HEK293 (cell line): ENCODE measurements at regions not wholly inside any gene's neighbourhood (a gene's known extent, or its start where the extent isn't known, plus 50 kb on each side); places are given as distances from the start of the nearest gene placed in this dataset.

Experiments used
- CTCF ChIA-PET: fragments of 350-600 bp; formaldehyde crosslinking; extraction: SDS; loops from one replicate; lab custom pipeline; 2021; ENCODE audit warnings: antibody characterized with exemption; lab: Yijun Ruan, JAX
- POLR2A ChIA-PET: fragments of 300-600 bp; formaldehyde crosslinking; extraction: SDS; loops from one replicate; lab custom pipeline; 2020; ENCODE audit warnings: antibody characterized with exemption, inconsistent platforms; lab: Yijun Ruan, JAX
- H3K27ac ChIP-seq: fragments of 200-500 bp; sonication (Bioruptor generic); 2 replicates; pipeline ENCODE4 v1.5.1; 2014; ENCODE audit warnings: low read depth, low read length, control low read depth, inconsistent platforms; ENCODE audit errors: extremely low read depth
- H3K36me3 ChIP-seq, 2 experiments: fragments of 200-500 bp in 1 of 2; sonication (Bioruptor generic) in 1 of 2; 1 replicate in 1 of 2; 2 replicates in 1 of 2; pipeline ENCODE4 v1.5.1; 2014 to 2017; ENCODE audit warnings: inconsistent platforms in 2 of 2, low read length in 2 of 2; ENCODE audit not compliant: control insufficient read depth in 2 of 2, insufficient read depth in 1 of 2
- H3K4me1 ChIP-seq: fragments of 200-500 bp; sonication (Bioruptor generic); 2 replicates; pipeline ENCODE4 v1.5.1; 2014; ENCODE audit warnings: mild to moderate bottlenecking, low read length, inconsistent platforms; ENCODE audit not compliant: control insufficient read depth, insufficient read depth
- H3K4me3 ChIP-seq: 2 replicates; pipeline ENCODE4 v1.5.1; 2011; ENCODE audit warnings: low read depth, mild to moderate bottlenecking, control low read depth, low read length, moderate library complexity
- H3K9me3 ChIP-seq: fragments of 200-500 bp; sonication (Bioruptor generic); 2 replicates; pipeline ENCODE4 v1.5.1; 2014; ENCODE audit warnings: low read depth, low read length, inconsistent platforms; ENCODE audit not compliant: control insufficient read depth, insufficient read depth
- CTCF ChIP-seq: fragments of 450-650 bp; formaldehyde crosslinking; IDR thresholded peaks from 2 replicates; pipeline ENCODE4 v1.5.1; 2016; ENCODE audit warnings: missing biosample characterization, missing genetic modification characterization
- ELK4 ChIP-seq: IDR thresholded peaks from 2 replicates; pipeline ENCODE4 v1.6.1; 2011; ENCODE audit warnings: mild to moderate bottlenecking, low read depth, low read length, borderline replicate concordance
- IKZF3 ChIP-seq: fragments of 450-650 bp; IDR thresholded peaks from 2 replicates; pipeline ENCODE4 v1.5.0; 2018; ENCODE audit warnings: missing biosample characterization, mild to moderate bottlenecking, missing genetic modification characterization, moderate library complexity
- KLF16 ChIP-seq: fragments of 450-650 bp; formaldehyde crosslinking; IDR thresholded peaks from 2 replicates; pipeline ENCODE4 v1.5.1; 2017; ENCODE audit warnings: missing biosample characterization, missing genetic modification characterization
- KLF9 ChIP-seq: fragments of 450-650 bp; formaldehyde crosslinking; IDR thresholded peaks from 2 replicates; pipeline ENCODE4 v1.5.1; 2016; ENCODE audit warnings: missing biosample characterization, missing genetic modification characterization, low read depth
- SALL2 ChIP-seq: fragments of 450-650 bp; formaldehyde crosslinking; IDR thresholded peaks from 2 replicates; pipeline ENCODE4 v1.5.0; 2017; ENCODE audit warnings: missing biosample characterization, mild to moderate bottlenecking, missing genetic modification characterization, borderline replicate concordance
- ZFHX2 ChIP-seq: fragments of 450-650 bp; formaldehyde crosslinking; conservative IDR thresholded peaks from 2 replicates; pipeline ENCODE4 v1.5.1; 2016; ENCODE audit warnings: missing biosample characterization, missing genetic modification characterization
- ZNF2 ChIP-seq: fragments of 450-650 bp; formaldehyde crosslinking; IDR thresholded peaks from 2 replicates; pipeline ENCODE4 v1.5.1; 2016; ENCODE audit warnings: missing biosample characterization, missing genetic modification characterization
- ZNF202 ChIP-seq: fragments of 450-650 bp; formaldehyde crosslinking; IDR thresholded peaks from 2 replicates; pipeline ENCODE4 v1.5.1; 2016; ENCODE audit warnings: missing biosample characterization, missing genetic modification characterization, borderline replicate concordance
- ZNF24 ChIP-seq: fragments of 450-650 bp; formaldehyde crosslinking; IDR thresholded peaks from 2 replicates; pipeline ENCODE4 v1.5.1; 2016; ENCODE audit warnings: missing biosample characterization, missing genetic modification characterization
- ZNF280D ChIP-seq: fragments of 450-650 bp; formaldehyde crosslinking; IDR thresholded peaks from 2 replicates; pipeline ENCODE4 v1.5.1; 2016; ENCODE audit warnings: missing biosample characterization, missing genetic modification characterization
- ZNF335 ChIP-seq: fragments of 450-650 bp; formaldehyde crosslinking; conservative IDR thresholded peaks from 2 replicates; pipeline ENCODE4 v1.5.1; 2016; ENCODE audit warnings: missing biosample characterization, missing genetic modification characterization
- ZNF354C ChIP-seq: fragments of 450-650 bp; formaldehyde crosslinking; IDR thresholded peaks from 2 replicates; pipeline ENCODE4 v1.5.1; 2016; ENCODE audit warnings: missing biosample characterization, missing genetic modification characterization, low read depth, borderline replicate concordance
- ZNF404 ChIP-seq: fragments of 450-650 bp; formaldehyde crosslinking; IDR thresholded peaks from 2 replicates; pipeline ENCODE4 v1.5.1; 2017; ENCODE audit warnings: missing biosample characterization, missing genetic modification characterization
- ZNF433 ChIP-seq: fragments of 450-650 bp; formaldehyde crosslinking; IDR thresholded peaks from 2 replicates; pipeline ENCODE4 v1.5.1; 2016; ENCODE audit warnings: missing biosample characterization, missing genetic modification characterization, low read depth
- ZNF639 ChIP-seq: fragments of 450-650 bp; formaldehyde crosslinking; IDR thresholded peaks from 2 replicates; pipeline ENCODE4 v1.5.1; 2016; ENCODE audit warnings: missing biosample characterization, missing genetic modification characterization
- ZNF654 ChIP-seq: fragments of 450-650 bp; formaldehyde crosslinking; IDR thresholded peaks from 2 replicates; pipeline ENCODE4 v1.5.1; 2016; ENCODE audit warnings: low read depth, missing biosample characterization, missing genetic modification characterization
- ZNF658 ChIP-seq: fragments of 450-650 bp; formaldehyde crosslinking; IDR thresholded peaks from 2 replicates; pipeline ENCODE4; 2016; ENCODE audit warnings: missing biosample characterization, missing genetic modification characterization
- ZNF664 ChIP-seq: fragments of 450-650 bp; formaldehyde crosslinking; IDR thresholded peaks from 2 replicates; pipeline ENCODE4 v1.5.1; 2016; ENCODE audit warnings: missing biosample characterization, missing genetic modification characterization
- ZNF677 ChIP-seq: fragments of 450-650 bp; IDR thresholded peaks from 2 replicates; pipeline ENCODE4 v1.5.0; 2018; ENCODE audit warnings: missing biosample characterization, mild to moderate bottlenecking, missing genetic modification characterization, moderate library complexity
- ZNF791 ChIP-seq: fragments of 450-650 bp; formaldehyde crosslinking; IDR thresholded peaks from 2 replicates; pipeline ENCODE4 v1.5.1; 2016; ENCODE audit warnings: missing biosample characterization, missing genetic modification characterization
- ZNF830 ChIP-seq: fragments of 450-650 bp; IDR thresholded peaks from 2 replicates; pipeline ENCODE4 v1.5.0; 2018; ENCODE audit warnings: missing biosample characterization, missing genetic modification characterization, low read depth, mild to moderate bottlenecking, moderate library complexity
- ZSCAN4 ChIP-seq: fragments of 450-650 bp; formaldehyde crosslinking; IDR thresholded peaks from 2 replicates; pipeline ENCODE4 v1.5.1; 2017; ENCODE audit warnings: missing biosample characterization, missing genetic modification characterization

- CTCF ChIA-PET = no interaction called here
Observed at GRCh38 chr9:36521148-36521547, 51.5 kb upstream of the MELK start.

GRCh38 chr9:36517131-36517530, 55.6 kb upstream of the MELK start:
- TF ChIP-seq KLF16 (tag by site-specific recombination) (no peak), ZNF354C (tag by site-specific recombination) (no peak), ZFHX2 (tag by site-specific recombination) (no peak), SALL2 (tag by site-specific recombination) (no peak), ZSCAN4 (no peak)
- TF ChIP-seq, all 188 proteins: peak for 0
- H3K27ac ChIP-seq = no peak overlapping the region
- ChIA-PET POLR2A (interaction anchor here (1.5 kb wide), 1 partner anchor 29 kb away, joined by 3 read pairs; no protein-coding TSS in a partner anchor), CTCF (interaction anchor here (0.6 to 0.7 kb wide), 3 partner anchors 36 to 469 kb away, joined by 3 read pairs; no protein-coding TSS in a partner anchor)
- H3K36me3 ChIP-seq = no peaks in the 10 kb centered on the region
- H3K4me3 ChIP-seq = no peak overlapping the region
- H3K4me1 ChIP-seq = no peaks in the 10 kb centered on the region
- H3K9me3 ChIP-seq = no peaks in the 10 kb centered on the region

More at GRCh38 chr9:36521148-36521547, 51.5 kb upstream of the MELK start:
- Histone ChIP-seq H3K9me3 (no peaks in the 10 kb centered on the region), H3K4me3 (no peak overlapping the region), H3K36me3 (no peaks in the 10 kb centered on the region)
- POLR2A ChIA-PET = no interaction called here
- TF ChIP-seq ZNF280D (tag by site-specific recombination) = no peak
- no peak for TF ChIP-seq IKZF3 (tag by site-specific recombination)
- TF ChIP-seq ZNF791 (tag by site-specific recombination) = no peak
- TF ChIP-seq ZNF335 (tag by site-specific recombination) = no peak
- TF ChIP-seq CTCF (tag by site-specific recombination) = no peak
- TF ChIP-seq ZNF654 (tag by site-specific recombination) = no peak
- TF ChIP-seq ZNF404 (tag by site-specific recombination) = no peak
- no peak for TF ChIP-seq ZNF830
- no peak for TF ChIP-seq ZNF677 (tag by site-specific recombination)
- TF ChIP-seq, all 188 proteins: peak for 0
- Histone ChIP-seq H3K4me1 (no peaks in the 10 kb centered on the region), H3K27ac (no peak overlapping the region)

- CTCF ChIA-PET = interaction anchor here (0.7 to 0.9 kb wide), 2 partner anchors 52 to 54 kb away, joined by 3 read pairs; no protein-coding TSS in a partner anchor
- POLR2A ChIA-PET = interaction anchor here (0.7 kb wide), 1 partner anchor 77 kb away, joined by 6 read pairs; no protein-coding TSS in a partner anchor
- Histone ChIP-seq H3K4me1 (no peaks in the 10 kb centered on the region), H3K27ac (no peak overlapping the region), H3K9me3 (no peaks in the 10 kb centered on the region), H3K36me3 (no peaks in the 10 kb centered on the region), H3K4me3 (no peak overlapping the region)
- TF ChIP-seq ZNF639 (tag by site-specific recombination) (no peak), ZNF24 (tag by site-specific recombination) (no peak), ZNF791 (tag by site-specific recombination) (no peak), ZNF2 (tag by site-specific recombination) (no peak), ZNF658 (no peak), ELK4 (no peak), ZNF664 (tag by site-specific recombination) (no peak), ZNF202 (tag by site-specific recombination) (no peak), KLF9 (tag by site-specific recombination) (no peak), ZNF433 (tag by site-specific recombination) (no peak)
Observed at GRCh38 chr9:36504156-36504555, 68.5 kb upstream of the MELK start.
